Suprapubic skin (tissue), 2 donors: ENCODE measurements at regions not wholly inside any gene's neighbourhood (a gene's known extent, or its start where the extent isn't known, plus 50 kb on each side); places are given as distances from the start of the nearest gene placed in this dataset.

Experiments
- EP300 ChIP-seq: sonication (generic); formaldehyde crosslinking; IDR thresholded peaks from one replicate; pipeline ENCODE4 v1.6.1; 2017; ENCODE audit warnings: antibody characterized with exemption
- POLR2A ChIP-seq, 2 donors: fragments of 450-650 bp; IDR thresholded peaks; one replicate each; pipeline ENCODE4 v1.6.1; 2017; ENCODE audit warnings: antibody characterized with exemption in 2 of 2, mild to moderate bottlenecking in 2 of 2, moderate library complexity in 2 of 2

DNA sequence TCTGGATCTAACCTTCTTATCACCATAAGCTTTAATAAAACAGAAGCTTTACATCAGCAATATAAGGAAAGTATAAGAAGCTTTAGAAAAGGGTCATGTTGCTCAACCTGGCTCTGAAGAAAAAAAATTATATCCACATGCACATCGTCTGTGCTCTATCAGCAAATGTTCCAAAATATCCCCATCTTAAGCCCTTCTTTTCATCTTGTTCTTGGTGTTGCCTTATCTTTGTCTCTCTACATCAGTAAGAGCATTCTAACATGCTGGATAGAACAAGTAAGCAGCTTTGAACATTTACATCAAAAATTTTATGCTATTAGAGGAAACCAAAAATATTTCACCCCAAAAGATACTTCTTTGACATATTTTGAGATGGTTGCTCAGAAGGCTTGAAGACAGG lies 157.8 kb upstream of the SNX7 start:
- TF ChIP-seq EP300, result no peak
- TF ChIP-seq POLR2A (IDR thresholded peaks at IDR 0.05), result no peak
